K562 (cell line): ENCODE measurements at regions not wholly inside any gene's neighbourhood (a gene's known extent, or its start where the extent isn't known, plus 50 kb on each side); places are given as distances from the start of the nearest gene placed in this dataset.
A peak's percentile ranks its signal among the peaks of the same experiment; 100 is the strongest.

ENCODE experiments used
- ATAC-seq: fragments of 200-7000 bp; cut with Tn5 transposase; 3 replicates; pipeline ENCODE4 v1.9.1; 2020; ENCODE audit warnings: moderate library complexity
- BruUV-seq: library from RNA; stranded (reverse); fragments of 400-500 nt; replicated peaks from 2 replicates; lab custom pipeline; 2021; lab: Mats Ljungman, UMichigan
- CTCF ChIA-PET: fragments of 300-600 bp; formaldehyde crosslinking; extraction: SDS; loops from one replicate; lab custom pipeline; 2021; ENCODE audit warnings: low intra/inter-chr PET ratio; lab: Yijun Ruan, JAX
- POLR2A ChIA-PET: fragments of 300-600, 350-650 bp; sonication (Branson Sonifier 250); formaldehyde crosslinking; extraction: SDS; loops from one replicate; lab custom pipeline; 2021; ENCODE audit warnings: antibody characterized with exemption, inconsistent platforms; lab: Yijun Ruan, JAX
- DNase-seq, 4 experiments: peaks; one replicate each; pipeline versions ENCODE4 v3.0.0 to v3.0.0-alpha.2; 2011 to 2018; ENCODE audit warnings: low spot score in 3 of 4, mixed read lengths in 3 of 4; ENCODE audit errors: extremely low read depth in 1 of 4
- FAIRE-seq: peaks from 2 replicates; lab custom pipeline; 2011; peaks lifted over from hg19 to GRCh38; lab: Jason Lieb, UNC
- H2AFZ ChIP-seq: 2 replicates; pipeline ENCODE4 v1.6.0; 2011; ENCODE audit warnings: low read depth, low read length, control low read depth, inconsistent platforms
- H3K27ac ChIP-seq: fragments of 200-600 bp; 3 replicates; pipeline ENCODE4 v1.8.0; 2011; ENCODE audit warnings: low read depth, mild to moderate bottlenecking, control low read depth, inconsistent platforms, low read length, moderate library complexity, mixed read lengths; ENCODE audit errors: extremely low read depth
- H3K27me3 ChIP-seq, 2 experiments: fragments of 300-600 bp in 1 of 2; 2 replicates in 1 of 2; 3 replicates in 1 of 2; pipeline versions ENCODE4 v1.6.0 to v1.8.0; 2011; ENCODE audit warnings: inconsistent platforms in 2 of 2, low read length in 2 of 2, mild to moderate bottlenecking in 1 of 2, mixed read lengths in 1 of 2, moderate library complexity in 1 of 2; ENCODE audit not compliant: control insufficient read depth in 2 of 2, insufficient read depth in 2 of 2
- H3K36me3 ChIP-seq: fragments of 300-600 bp; 3 replicates; pipeline ENCODE4 v1.8.0; 2011; ENCODE audit warnings: mild to moderate bottlenecking, low read length, inconsistent platforms; ENCODE audit not compliant: control insufficient read depth, insufficient read depth
- H3K4me1 ChIP-seq, 2 experiments: fragments of 200-600 bp in 1 of 2; replicated peaks in 1 of 2; 2 replicates in 1 of 2; 3 replicates in 1 of 2; pipeline versions ENCODE4 v1.5.1 to v1.8.0; 2011; ENCODE audit warnings: inconsistent platforms in 2 of 2, low read length in 2 of 2, mild to moderate bottlenecking in 1 of 2, mixed read lengths in 1 of 2, moderate library complexity in 1 of 2; ENCODE audit not compliant: control insufficient read depth in 2 of 2, insufficient read depth in 2 of 2
- H3K4me2 ChIP-seq: 2 replicates; pipeline ENCODE4 v1.6.1; 2011; ENCODE audit warnings: low read length, control low read depth, inconsistent platforms, mixed read lengths; ENCODE audit not compliant: insufficient read depth
- H3K4me3 ChIP-seq: fragments of 200-600 bp; sonication (generic), shearing (Covaris generic); 2 replicates; pipeline ENCODE4 v1.5.1; 2016; ENCODE audit warnings: control low read depth, inconsistent platforms
- H3K79me2 ChIP-seq: fragments of 200-600 bp; 3 replicates; pipeline ENCODE4 v1.8.0; 2011; ENCODE audit warnings: low read length, inconsistent platforms; ENCODE audit not compliant: control insufficient read depth, insufficient read depth
- H3K9ac ChIP-seq, 2 experiments: 2 replicates each; pipeline versions ENCODE4 v1.6.0 to v1.6.1; 2011; ENCODE audit warnings: low read depth in 2 of 2, low read length in 2 of 2, control low read depth in 1 of 2, inconsistent platforms in 1 of 2, mild to moderate bottlenecking in 1 of 2, mixed read lengths in 1 of 2; ENCODE audit not compliant: insufficient read depth in 1 of 2
- H3K9me1 ChIP-seq: one replicate; pipeline ENCODE4 v1.6.0; 2011; ENCODE audit warnings: inconsistent platforms, mild to moderate bottlenecking, low read length, moderate library complexity; ENCODE audit not compliant: control insufficient read depth, insufficient read depth
- H3K9me3 ChIP-seq: replicated peaks from 2 replicates; pipeline ENCODE4 v1.5.1; 2011; ENCODE audit warnings: low read depth, low read length, inconsistent platforms; ENCODE audit not compliant: control insufficient read depth, insufficient read depth
- H4K20me1 ChIP-seq: replicated peaks from 2 replicates; pipeline ENCODE4 v1.6.1; 2011; ENCODE audit warnings: low read length, inconsistent platforms, mixed read lengths; ENCODE audit not compliant: control insufficient read depth, insufficient read depth
- BMI1 ChIP-seq: fragments of 150-350 bp; IDR thresholded peaks from 2 replicates; pipeline ENCODE4 v1.6.1; 2014; ENCODE audit warnings: low read length
- BRF2 ChIP-seq: IDR thresholded peaks from 3 replicates; pipeline ENCODE4 v1.6.1; 2011; ENCODE audit warnings: borderline replicate concordance, mild to moderate bottlenecking; ENCODE audit not compliant: insufficient read length, insufficient read depth
- C11orf30 ChIP-seq: fragments of 450-650 bp; IDR thresholded peaks from 2 replicates; pipeline ENCODE4 v1.6.1; 2016; ENCODE audit warnings: low read depth, mild to moderate bottlenecking
- ELK3 ChIP-seq: fragments of 450-650 bp; formaldehyde crosslinking; IDR thresholded peaks from 2 replicates; pipeline ENCODE4 v1.4.0; 2020; ENCODE audit warnings: mild to moderate bottlenecking
- ETV6 ChIP-seq, 3 experiments: fragments of 150-350 bp in 1 of 3; sonication (generic) in 1 of 3; formaldehyde crosslinking in 1 of 3; IDR thresholded peaks; 2 replicates each; pipeline versions ENCODE4 v1.6.1 to v1.8.0; 2014 to 2022; ENCODE audit warnings: borderline replicate concordance in 2 of 3, low read depth in 2 of 3, antibody characterized with exemption in 1 of 3, low read length in 1 of 3, mild to moderate bottlenecking in 1 of 3, missing genetic modification reagents in 1 of 3
- FOSL1 ChIP-seq: fragments of 200-800 bp; sonication (Bioruptor generic); conservative IDR thresholded peaks from 2 replicates; pipeline ENCODE4 v1.6.1; 2016; ENCODE audit warnings: missing genetic modification characterization, missing compliant biosample characterization
- HDAC1 ChIP-seq, 2 experiments: fragments of 450-650 bp; IDR thresholded peaks; 2 replicates each; pipeline ENCODE4 v1.6.1; 2016 to 2017; ENCODE audit warnings: inconsistent platforms in 1 of 2, mild to moderate bottlenecking in 1 of 2, moderate library complexity in 1 of 2
- KDM2B ChIP-seq: fragments of 250-450 bp; sonication (Bioruptor Pico); IDR thresholded peaks from 2 replicates; pipeline ENCODE4 v1.8.0; 2021; ENCODE audit warnings: mild to moderate bottlenecking, moderate library complexity
- MCM7 ChIP-seq, 2 experiments: fragments of 450-650 bp; IDR thresholded peaks; 2 replicates each; pipeline ENCODE4 v1.6.1; 2016 to 2018
- MNT ChIP-seq, 2 experiments: fragments of 450-650 bp; conservative IDR thresholded peaks; 2 replicates each; pipeline ENCODE4 v1.6.1; 2017; ENCODE audit warnings: mild to moderate bottlenecking in 2 of 2, moderate library complexity in 2 of 2
- RNF2 ChIP-seq: sonication (generic); IDR thresholded peaks from 2 replicates; pipeline ENCODE4 v1.6.1; 2016
- SMAD2 ChIP-seq: fragments of 150-350 bp; IDR thresholded peaks from 2 replicates; pipeline ENCODE4 v1.6.1; 2014; ENCODE audit warnings: low read depth, mild to moderate bottlenecking, low read length
- SP1 ChIP-seq: sonication (generic); formaldehyde crosslinking; IDR thresholded peaks from 2 replicates; pipeline ENCODE4 v1.8.1; 2022; ENCODE audit warnings: mild to moderate bottlenecking, missing genetic modification reagents
- ZKSCAN1 ChIP-seq: fragments of 150-350 bp; IDR thresholded peaks from 2 replicates; pipeline ENCODE4 v1.6.1; 2016; ENCODE audit warnings: low read depth, low read length
- ZNF124 ChIP-seq: sonication (generic); formaldehyde crosslinking; IDR thresholded peaks from 2 replicates; pipeline ENCODE4 v1.8.1; 2022; ENCODE audit warnings: missing genetic modification reagents
- ZNF316 ChIP-seq: fragments of 450-650 bp; IDR thresholded peaks from 2 replicates; pipeline ENCODE4 v1.6.1; 2016
- ZNF589 ChIP-seq: fragments of 200-800 bp; sonication (Bioruptor generic); IDR thresholded peaks from 2 replicates; pipeline ENCODE4 v1.6.1; 2016; ENCODE audit warnings: low read depth, missing genetic modification characterization, missing compliant biosample characterization
- WGBS: fragments of 100-300 bp; shearing (Covaris generic); methylation state at CpG from one replicate; pipeline ENCODE4 v1.1.6; 2016; ENCODE audit warnings: low coverage, mixed read lengths; ENCODE audit not compliant: insufficient coverage; ENCODE audit errors: missing lambda C conversion rate; 5-methylcytosine and 5-hydroxymethylcytosine counted together
- in situ Hi-C: fragments of 300-500 bp; cut with MboI; formaldehyde crosslinking; loops from 4 replicates; pipeline ENCODE4 v1.15.0; 2018; ENCODE audit warnings: inconsistent platforms, mixed read lengths
- intact Hi-C: fragments of 100-400 bp; cut with micrococcal nuclease; formaldehyde crosslinking; loops from 2 replicates; pipeline ENCODE4 v1.14.2; 2022

- no peak overlapping the region for H3K4me2 ChIP-seq
- no peak overlapping the region for H2AFZ ChIP-seq
- peaks cover 8 to 49% of the 10 kb centered on the region in 2 experiments for H3K27me3 ChIP-seq
- no TSS peak for BruUV-seq
- H3K79me2 ChIP-seq = no peaks in the 10 kb centered on the region
- no peaks in the 10 kb centered on the region for H3K36me3 ChIP-seq
- no peak for ATAC-seq
- no peaks in the 10 kb centered on the region for H4K20me1 ChIP-seq
- TF ChIP-seq ELK3 (CRISPR knock-in tag) (no peak), KDM2B (no peak), MNT (conservative IDR thresholded peaks at IDR 0.05) (no peak), ZNF124 (CRISPR knock-in tag) (no peak), BRF2 (no peak), ETV6 (IDR thresholded peaks at IDR 0.05; ENCODE audit: borderline replicate concordance in 1 of 2, low read depth in 2 of 2, low read length in 1 of 2) (no peak), ETV6 (CRISPR knock-in tag; IDR thresholded peaks at IDR 0.05; ENCODE audit: borderline replicate concordance) (no peak), SP1 (no peak), HDAC1 (IDR thresholded peaks at IDR 0.05) (no peak), MCM7 (IDR thresholded peaks at IDR 0.05) (no peak), BMI1 (no peak), ZKSCAN1 (no peak), ZNF589 (CRISPR knock-in tag) (no peak), RNF2 (no peak), C11orf30 (peak; percentile 14; the same call in 1 of the 2 replicates), FOSL1 (tag) (peak; percentile 30; the same call in 1 of the 2 replicates), SMAD2 (no peak), ZNF316 (peak; percentile 30; the same call in 1 of the 2 replicates)
- H3K4me3 ChIP-seq = no peak overlapping the region
- ChIA-PET CTCF (no interaction called here), POLR2A (no interaction called here)
- H3K9ac ChIP-seq = no peak overlapping the region
- H3K27ac ChIP-seq = no peak overlapping the region
- H3K4me1 ChIP-seq = no peaks in the 10 kb centered on the region
- FAIRE-seq = no peak
- intact Hi-C loops (no loop called here), in situ Hi-C loops (no loop called here)
- under 1% methylated on average over 10 of the region's 10 CpGs for WGBS
- no peaks in the 10 kb centered on the region for H3K9me3 ChIP-seq
- no peaks in the 10 kb centered on the region for H3K9me1 ChIP-seq
- no peak for DNase-seq
These were observed 73.0 kb upstream of the POMGNT2 start for GRCh38 chr3:43178891-43179366.
